ENCODE measurements at regions not wholly inside any gene's neighbourhood (a gene's known extent, or its start where the extent isn't known, plus 50 kb on each side); places are given as distances from the start of the nearest gene placed in this dataset.
"Not testable (repeated sequence)": the region's sequence is repeated elsewhere in the genome, so short reads cannot be mapped to it uniquely, and the experiment has no call there.

DNA sequence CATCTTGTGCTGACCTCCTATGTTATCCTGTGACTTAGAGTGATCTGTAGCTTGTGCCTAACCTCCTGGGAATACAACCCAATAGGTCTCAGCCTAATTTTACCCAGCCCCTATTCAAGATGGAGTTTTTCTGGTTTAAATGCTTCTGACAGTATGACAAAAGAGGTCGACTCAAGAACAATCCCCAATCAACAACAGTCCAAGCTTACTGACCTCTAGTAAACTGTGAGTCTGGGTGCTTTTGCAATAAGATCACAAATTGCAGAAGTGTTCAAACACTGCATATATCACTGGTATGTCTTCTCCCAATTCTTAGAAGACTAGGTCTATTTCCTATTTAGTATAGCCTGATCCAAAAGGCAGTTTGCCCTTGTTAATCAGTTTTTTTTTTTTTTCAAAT, 323.5 kb upstream of the PTGER4 start:
- in situ Hi-C loops (cut with HindIII; ENCODE audit: low sequenced_read_pairs): no loop called here

DNA sequence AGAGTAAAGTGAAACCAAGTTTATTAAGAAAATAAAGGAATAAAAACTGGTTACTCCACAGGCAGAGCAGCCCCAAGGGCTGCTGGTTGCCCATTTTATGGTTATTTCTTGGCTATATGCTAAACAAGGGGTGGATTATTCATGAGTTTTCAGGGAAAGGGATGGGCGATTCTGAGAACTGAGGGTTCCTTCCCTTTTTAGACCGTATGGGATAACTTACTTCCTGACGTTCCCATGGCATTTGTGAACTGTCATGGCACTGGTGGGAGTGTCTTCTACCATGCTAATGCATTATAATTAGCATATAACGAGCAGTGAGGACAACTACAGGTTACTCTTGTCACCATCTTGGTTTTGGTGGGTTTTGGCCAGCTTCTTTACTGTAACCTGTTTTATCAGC, 323.9 kb upstream of the PTGER4 start:
- in situ Hi-C loops (cut with HindIII; ENCODE audit: low sequenced_read_pairs): no loop called here

DNA sequence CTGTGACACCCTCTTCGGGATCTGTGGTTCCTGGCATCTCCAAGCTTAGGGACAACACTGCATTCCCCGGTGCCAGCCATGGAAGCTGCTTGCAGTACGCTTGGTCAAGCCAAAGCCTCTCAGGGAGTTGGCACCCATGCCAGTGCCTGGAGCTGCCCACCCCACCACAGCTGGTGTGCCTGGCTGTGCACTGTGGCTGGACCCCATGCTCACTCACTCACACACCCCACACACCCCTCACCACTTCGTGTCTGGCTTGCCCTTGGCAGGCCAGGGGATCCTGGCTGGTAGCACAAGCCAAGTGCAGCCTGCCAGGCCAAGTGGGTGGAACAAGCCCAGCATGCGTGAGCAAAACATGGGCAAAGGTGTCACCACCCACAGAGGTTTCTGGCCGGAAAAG, 324.5 kb upstream of the PTGER4 start:
- in situ Hi-C loops (cut with HindIII; ENCODE audit: low sequenced_read_pairs): no loop called here

DNA sequence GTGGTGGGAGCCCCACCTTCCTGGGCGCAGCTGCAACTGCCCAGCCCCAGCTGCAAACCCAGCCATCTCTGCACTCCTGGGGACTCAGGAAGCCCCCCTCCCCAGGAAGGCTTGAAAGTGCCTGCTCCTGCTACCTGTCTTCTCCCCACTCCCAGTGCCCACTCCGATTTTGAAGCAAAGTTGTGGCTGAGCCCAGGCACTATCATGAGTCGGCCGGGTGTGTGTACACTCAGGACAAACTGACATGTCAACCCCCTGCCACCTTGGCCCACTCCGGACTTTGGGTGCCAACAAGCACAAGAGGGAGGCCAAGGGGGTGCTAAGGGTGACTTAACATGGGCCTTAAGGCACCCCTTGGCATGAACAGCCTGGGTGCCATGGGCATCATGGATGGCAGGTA, 325.5 kb upstream of the PTGER4 start:
- in situ Hi-C loops (cut with HindIII; ENCODE audit: low sequenced_read_pairs): no loop called here

DNA sequence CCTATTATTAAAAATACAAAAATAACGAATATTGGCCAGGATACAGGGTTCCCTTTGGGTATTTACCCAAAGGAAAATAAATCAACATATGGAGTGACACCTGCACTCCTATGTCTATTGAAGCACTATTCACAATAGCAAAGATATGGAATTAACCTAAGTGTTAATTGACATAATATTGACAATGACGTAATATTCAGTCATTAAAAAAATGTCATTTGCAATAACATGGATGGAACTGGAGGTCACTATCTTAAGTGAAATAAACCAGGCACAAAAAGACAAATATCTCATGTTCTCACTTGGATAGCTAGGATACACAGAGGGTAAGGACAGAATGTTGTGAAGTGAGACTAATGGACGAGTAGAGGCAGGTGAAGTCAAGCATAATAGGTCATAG, 326.3 kb upstream of the PTGER4 start:
- in situ Hi-C loops (cut with HindIII; ENCODE audit: low sequenced_read_pairs): no loop called here

DNA sequence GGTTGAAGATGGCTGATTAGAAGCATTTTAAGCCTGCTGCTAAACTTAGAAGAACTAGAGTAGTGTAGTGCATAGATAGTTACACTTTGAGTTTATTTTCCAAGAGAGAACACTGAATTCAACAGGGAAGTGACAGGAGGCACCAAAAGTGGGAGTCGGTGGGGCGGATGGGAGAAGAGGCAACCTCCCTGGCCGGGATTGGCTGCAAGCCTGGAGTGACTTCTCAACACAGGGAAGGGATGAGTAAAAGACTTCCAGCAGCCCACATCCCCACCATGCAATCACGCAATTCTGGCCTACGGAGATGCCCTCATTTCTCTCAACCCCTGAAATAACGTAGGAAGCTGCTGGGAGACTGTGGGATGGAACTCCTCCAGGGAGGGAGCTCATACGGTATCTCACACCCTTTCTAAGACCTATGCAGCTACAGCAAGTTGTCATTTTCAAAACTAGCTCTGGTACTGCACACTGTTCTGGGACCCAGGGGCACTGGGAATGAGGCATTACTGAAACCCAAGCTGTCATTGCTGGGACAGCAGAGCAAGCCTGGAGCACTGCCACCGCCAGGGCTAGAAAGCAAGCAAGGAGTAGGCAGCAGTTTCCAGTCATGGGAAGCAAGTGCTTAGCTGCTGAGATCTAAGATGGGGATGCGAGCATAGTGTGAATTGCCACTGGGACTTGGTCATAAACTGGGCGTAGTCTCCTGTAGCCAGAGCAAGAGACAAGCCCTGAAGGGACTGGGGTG, 331.6 kb upstream of the PTGER4 start:
- in situ Hi-C loops (cut with HindIII; ENCODE audit: low sequenced_read_pairs): no loop called here

DNA sequence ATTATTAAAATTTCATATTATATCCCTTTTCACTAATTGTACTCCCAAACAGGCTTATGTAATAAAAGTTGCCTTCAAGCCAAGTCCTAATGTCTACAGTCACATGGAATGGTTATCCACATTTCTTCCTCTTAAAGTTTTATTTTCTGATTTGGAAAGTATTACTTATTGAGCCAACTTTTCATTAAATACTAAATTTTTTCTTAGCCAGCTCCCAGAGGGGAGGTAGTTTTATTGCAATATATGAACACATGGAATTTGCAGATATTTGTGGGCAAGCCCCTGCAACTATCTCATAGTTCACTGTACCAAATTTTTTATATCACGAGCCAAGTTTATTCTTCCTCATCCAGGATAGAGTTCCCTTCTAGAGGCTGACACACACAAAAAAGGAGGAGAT, 332.8 kb upstream of the PTGER4 start:
- in situ Hi-C loops (cut with HindIII; ENCODE audit: low sequenced_read_pairs): no loop called here

DNA sequence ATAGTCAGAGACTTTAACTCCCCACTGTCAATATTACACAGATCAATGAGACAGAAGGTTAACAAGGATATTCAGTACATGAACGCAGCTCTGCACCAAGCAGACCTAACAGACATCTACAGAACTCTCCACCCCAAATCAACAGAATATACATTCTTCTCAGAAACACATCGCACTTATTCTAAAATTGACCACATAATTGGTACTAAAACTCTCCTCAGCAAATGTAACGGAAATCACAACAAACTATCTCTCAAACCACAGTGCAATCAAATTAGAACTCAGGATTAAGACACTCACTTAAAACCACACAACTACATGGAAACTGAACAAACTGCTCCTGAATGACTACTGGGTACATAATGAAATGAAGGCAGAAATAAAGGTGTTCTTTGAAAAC, 341.3 kb upstream of the PTGER4 start:
- in situ Hi-C loops (cut with HindIII; ENCODE audit: low sequenced_read_pairs): not testable (repeated sequence)

DNA sequence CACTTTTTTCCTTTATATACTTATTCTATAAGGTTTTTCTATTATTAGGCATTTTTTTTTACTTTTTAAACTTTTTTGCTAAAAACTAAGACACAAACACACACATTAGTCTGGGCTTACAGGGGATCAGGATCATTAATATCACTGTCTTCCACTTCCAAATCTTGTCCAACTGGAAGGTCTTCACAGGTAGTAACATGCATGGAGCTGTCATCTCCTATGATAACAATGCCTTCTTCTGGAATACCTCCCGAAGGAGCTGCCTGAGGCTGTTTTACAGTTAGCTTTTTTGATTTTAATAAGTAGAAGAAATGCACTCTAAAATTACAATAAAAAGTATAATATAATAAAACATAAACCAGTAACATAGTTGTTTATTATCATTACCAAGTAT, 345.5 kb upstream of the PTGER4 start:
- in situ Hi-C loops (cut with HindIII; ENCODE audit: low sequenced_read_pairs): no loop called here

DNA sequence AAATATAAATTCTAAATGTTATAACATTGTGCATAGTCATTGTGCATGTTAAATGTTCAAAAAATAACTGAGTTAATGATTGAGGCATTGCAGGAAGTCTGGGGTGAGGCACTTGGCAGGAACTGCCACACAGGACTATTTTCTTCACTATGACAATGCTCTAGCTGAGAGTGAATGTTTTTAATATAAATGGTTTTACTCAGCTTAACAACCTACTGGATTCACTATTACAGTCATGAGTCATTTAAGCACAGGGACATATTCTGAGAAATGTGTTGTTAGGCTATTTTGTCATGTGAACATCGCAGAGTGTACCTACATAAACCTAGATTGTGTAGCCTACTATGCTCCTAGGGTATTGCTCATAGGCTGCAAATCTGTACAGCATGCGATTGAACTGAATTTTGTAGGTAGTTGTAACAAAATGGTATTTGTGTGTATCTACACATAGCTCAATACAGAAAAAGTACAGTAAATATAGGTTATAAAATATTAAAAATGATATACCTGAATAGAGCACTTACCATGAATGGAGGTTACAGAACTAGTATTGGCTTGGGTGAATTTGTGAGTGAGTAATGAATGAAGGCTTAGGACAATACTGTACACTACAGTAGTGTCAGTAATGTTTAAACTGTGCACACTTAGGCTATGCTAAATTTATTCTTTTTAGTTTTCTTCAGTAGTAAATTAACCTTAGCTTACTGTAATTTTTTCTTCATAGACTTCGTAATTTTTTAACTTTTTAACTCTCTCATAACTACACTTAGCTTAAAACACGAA, 346.1 kb upstream of the PTGER4 start:
- in situ Hi-C loops (cut with HindIII; ENCODE audit: low sequenced_read_pairs): no loop called here

DNA sequence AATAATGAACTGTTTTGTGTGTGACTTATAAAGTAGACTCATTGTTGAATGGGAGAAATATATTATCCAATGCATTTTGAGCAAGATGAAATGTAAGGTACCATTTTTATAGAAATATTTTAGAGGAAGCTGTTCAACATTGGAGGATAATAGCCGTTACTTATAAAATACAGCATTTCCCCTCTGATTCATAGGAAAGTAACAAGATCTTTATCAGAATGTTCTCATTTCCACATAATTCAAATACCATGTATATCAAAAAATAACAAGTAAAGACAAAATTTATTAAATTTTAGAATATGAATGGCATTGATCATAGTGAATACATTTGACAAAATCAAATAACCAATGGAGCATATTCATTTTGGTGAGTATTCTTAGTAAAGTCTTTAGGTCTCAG, 346.7 kb upstream of the PTGER4 start:
- in situ Hi-C loops (cut with HindIII; ENCODE audit: low sequenced_read_pairs): no loop called here

DNA sequence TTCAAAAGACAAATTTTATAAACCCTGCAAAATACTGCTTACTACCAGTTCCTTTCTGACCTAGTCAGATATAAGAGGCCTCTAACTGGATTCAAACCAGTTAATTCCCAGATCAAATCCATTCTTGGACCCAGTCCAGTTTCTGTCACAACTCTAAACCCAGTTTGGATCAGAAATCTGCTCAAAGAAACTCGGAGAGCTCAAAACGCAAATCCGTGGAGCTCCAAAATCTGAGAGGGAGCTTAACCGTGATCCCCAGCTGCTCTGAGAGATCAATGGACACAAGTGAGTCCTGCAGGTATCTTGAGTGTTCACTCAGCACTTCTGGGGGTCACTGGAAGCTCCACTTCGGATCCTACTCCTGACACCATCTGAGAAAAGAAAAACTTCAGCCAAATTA, 348.1 kb upstream of the PTGER4 start:
- in situ Hi-C loops (cut with HindIII; ENCODE audit: low sequenced_read_pairs): no loop called here

DNA sequence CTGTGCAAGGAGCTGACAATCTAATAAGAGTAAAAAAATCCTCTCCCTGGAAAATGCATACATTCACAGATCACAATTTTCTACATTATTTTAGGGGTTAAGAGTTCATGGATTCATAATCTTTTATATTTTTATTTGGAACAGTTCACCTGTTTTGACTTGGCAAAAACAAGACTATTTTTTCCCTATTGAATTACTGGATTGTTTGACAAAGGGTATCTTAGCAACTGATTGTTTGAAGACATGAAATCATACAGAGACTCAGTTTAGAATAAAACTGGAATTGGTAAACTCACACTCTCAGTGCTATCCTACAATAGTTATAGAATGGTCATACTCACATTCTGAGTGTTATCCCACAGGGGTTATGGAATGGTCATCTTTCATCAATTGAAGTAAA, 358.2 kb upstream of the PTGER4 start:
- in situ Hi-C loops (cut with HindIII; ENCODE audit: low sequenced_read_pairs): no loop called here

DNA sequence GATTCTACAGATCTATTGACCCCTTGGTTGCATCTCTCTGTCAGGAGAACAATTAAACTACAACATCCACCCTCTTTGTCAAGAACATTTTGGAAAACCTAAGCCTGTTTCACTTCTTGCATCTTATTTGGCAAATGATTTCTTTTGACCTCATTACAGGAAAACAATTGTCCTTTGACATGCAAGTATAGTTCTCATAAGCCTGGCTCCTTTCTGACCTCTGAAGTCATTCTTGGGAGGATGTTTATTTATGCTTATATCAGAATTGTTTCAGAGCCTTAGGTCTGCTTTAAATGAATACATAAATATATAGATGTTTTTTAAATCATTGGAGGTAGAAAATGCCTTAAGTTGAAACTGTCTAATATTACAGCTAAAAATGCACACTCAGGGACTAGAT, 361.3 kb upstream of the PTGER4 start:
- in situ Hi-C loops (cut with HindIII; ENCODE audit: low sequenced_read_pairs): no loop called here

DNA sequence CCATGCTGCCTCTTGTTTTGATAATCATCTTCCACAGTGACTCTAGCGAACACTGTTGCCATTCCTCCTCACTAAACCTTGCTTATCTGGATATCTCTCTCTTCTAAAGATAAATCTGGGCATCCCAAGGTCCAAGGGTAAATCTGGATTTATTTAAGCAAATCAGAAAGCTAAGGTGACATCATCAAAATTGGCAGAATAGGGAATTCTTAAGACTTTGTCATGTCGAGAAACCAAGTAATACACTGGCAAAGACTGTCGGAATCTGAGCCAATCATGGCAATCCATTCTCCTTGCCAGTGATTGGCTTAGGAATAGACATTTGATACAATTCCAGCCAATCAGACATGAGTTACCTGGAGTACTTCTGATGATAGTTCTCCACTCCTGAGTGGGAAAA, 362.7 kb upstream of the PTGER4 start:
- in situ Hi-C loops (cut with HindIII; ENCODE audit: low sequenced_read_pairs): no loop called here

DNA sequence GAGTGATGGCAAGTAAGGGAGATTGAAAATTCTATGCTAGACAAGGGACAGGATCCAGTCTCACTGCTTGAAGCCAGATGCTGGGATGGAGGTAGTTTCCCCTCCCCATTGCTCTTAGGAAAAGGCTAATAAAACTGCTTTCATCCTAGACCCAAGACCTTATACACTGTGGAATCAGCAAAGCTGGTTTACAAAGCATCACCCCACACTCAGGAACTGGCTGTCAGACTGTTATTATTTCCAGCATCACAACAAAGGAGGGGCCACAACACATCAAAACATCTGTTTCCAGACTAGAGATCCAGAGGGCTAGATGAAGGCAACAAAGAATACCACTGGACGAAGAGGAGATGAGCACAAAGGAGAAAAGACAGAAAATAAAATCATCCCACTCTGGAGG, 364.6 kb upstream of the PTGER4 start:
- in situ Hi-C loops (cut with HindIII; ENCODE audit: low sequenced_read_pairs): no loop called here

DNA sequence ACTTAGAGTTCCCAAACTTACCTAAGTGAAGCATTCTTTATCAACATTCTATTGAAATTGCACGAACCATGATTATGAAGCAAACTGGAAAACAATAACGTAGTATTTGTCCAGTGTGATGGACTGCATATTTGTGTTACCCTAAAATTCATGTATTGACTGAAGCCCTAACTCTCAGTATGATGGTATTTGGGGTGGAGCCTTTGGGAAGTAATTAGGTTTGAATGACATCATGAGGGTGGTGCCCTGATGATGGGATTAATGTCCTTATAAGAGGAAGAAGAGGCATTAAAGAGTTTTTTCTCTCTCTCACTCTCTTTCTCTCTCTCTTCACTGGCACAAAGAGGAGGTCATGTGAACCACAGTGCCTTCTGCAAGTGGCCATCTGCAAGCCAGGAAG, 365.4 kb upstream of the PTGER4 start:
- in situ Hi-C loops (cut with HindIII; ENCODE audit: low sequenced_read_pairs): no loop called here

DNA sequence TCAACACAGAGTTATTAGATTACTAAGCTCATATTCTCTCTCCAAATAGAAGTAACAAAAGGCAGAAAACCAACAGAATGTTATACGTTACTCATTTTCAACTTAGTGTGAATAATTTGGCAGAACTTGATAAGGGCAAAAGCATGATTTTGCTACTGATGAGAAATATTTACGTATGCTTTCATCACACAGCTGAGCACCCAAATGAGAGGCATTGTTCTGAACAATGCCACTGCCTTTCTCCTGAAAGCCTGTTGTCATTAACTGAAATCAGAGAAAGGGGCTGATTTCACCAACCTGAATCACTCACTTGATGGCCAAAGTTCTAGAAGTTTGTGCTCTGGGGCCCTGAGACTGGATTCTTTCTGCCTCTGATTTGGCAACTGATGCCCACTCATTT, 367.5 kb upstream of the PTGER4 start:
- in situ Hi-C loops (cut with HindIII; ENCODE audit: low sequenced_read_pairs): no loop called here

DNA sequence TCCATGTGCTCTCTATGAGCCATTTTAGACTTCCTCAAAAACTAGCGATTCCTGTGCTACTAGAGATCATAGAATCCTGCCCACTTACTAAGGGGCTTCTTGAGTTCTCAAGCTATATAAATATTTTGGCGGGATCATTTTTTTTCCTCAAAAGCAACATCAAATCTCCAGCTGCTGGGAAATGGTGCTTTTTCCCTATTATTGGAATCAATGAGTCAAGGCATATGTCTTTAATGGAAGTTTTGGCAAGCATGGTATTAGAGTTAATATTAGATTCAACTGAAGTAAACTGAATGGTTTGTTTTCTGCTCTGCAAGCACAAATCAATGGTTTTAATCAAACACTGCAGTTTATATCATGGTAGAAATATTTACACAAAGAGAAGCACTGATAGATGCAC, 369.9 kb upstream of the PTGER4 start:
- in situ Hi-C loops (cut with HindIII; ENCODE audit: low sequenced_read_pairs): no loop called here

DNA sequence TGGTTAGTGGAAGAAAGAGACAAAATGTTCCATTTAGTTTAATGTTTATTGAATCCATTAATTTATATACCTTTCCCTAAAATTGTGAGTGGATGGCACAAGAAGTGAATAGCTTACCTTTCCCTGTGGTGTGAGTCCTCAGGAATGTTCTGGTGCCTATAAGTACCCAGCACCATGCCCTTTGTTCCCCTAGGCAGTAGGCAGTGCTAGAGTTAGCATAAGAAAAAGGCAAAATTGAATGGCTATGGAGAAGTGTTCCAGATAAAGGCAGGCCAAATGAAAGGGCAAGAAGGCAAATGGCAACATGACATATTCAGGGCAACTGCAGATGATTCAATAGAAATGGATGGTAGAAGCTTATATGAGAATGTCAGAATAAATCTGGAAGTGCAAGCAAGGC, 370.8 kb upstream of the PTGER4 start:
- in situ Hi-C loops (cut with HindIII; ENCODE audit: low sequenced_read_pairs): no loop called here

DNA sequence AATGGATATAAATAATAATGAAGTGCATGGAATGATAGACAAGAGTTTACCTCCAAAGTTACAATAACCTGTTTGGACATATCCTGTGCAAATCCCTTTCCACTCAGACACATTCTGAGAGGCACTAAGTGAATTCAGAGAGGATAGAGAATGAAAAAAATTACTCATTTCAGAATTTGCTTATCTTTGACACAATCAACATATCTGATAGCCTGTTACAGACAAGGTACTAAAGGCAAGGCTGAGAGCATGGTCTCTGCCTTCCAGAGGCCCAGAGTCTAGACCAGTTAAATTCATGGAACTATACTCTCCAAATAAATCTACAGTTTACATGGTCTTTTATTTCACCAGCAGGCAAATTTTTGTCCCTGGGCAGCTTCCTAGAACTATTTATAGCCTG, 371.8 kb upstream of the PTGER4 start:
- in situ Hi-C loops (cut with HindIII; ENCODE audit: low sequenced_read_pairs): no loop called here

DNA sequence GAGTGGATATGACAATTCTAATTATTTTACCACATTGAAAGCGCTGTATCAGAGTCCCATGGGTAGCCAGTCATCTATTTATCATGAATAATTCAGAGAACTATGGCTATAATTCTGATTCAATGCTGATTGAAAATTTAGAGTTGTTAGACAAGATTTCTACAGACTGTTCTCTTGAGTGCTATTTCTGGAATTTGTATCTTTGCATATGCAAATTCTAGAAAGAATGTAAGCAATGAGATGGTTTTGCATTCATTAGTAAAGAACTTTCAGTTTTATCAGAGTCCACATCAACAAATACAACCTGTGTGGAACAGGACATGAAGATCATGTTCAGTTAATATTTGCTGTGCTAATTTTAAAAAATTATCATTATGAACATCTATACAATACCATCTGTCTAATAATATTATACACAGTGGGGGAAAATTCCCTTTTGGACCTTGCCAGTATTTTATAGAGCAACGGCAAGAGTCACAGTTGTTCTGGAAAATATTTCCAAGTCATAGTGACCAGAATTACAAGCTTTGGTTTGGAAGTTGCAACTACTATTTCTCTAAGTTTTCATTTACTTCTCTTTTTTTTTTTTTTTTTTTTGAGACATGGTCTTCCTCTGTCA, 372.7 kb upstream of the PTGER4 start:
- in situ Hi-C loops (cut with HindIII; ENCODE audit: low sequenced_read_pairs): no loop called here

Measured in DLD1 (cell line).